GM12873 (cell line): ENCODE measurements at regions not wholly inside any gene's neighbourhood (a gene's known extent, or its start where the extent isn't known, plus 50 kb on each side); places are given as distances from the start of the nearest gene placed in this dataset.

Experiments used
- TF ChIP-seq, protein P1 (sequence below): IDR thresholded peaks from 2 replicates; pipeline ENCODE4 v1.5.1; 2012; ENCODE audit warnings: low read depth, mild to moderate bottlenecking, moderate library complexity, low read length, control low read depth; ENCODE audit not compliant: insufficient read depth; ENCODE audit errors: missing control alignments

GRCh38 chr6:19033683-19034082 is 646.5 kb downstream of the RNF144B start:
- TF ChIP-seq, protein P1, sequence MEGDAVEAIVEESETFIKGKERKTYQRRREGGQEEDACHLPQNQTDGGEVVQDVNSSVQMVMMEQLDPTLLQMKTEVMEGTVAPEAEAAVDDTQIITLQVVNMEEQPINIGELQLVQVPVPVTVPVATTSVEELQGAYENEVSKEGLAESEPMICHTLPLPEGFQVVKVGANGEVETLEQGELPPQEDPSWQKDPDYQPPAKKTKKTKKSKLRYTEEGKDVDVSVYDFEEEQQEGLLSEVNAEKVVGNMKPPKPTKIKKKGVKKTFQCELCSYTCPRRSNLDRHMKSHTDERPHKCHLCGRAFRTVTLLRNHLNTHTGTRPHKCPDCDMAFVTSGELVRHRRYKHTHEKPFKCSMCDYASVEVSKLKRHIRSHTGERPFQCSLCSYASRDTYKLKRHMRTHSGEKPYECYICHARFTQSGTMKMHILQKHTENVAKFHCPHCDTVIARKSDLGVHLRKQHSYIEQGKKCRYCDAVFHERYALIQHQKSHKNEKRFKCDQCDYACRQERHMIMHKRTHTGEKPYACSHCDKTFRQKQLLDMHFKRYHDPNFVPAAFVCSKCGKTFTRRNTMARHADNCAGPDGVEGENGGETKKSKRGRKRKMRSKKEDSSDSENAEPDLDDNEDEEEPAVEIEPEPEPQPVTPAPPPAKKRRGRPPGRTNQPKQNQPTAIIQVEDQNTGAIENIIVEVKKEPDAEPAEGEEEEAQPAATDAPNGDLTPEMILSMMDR, result no peak

- TF ChIP-seq, protein P1, result no peak
Measured at GRCh38 chr6:19034986-19035385, 647.8 kb downstream of the RNF144B start.

DNA sequence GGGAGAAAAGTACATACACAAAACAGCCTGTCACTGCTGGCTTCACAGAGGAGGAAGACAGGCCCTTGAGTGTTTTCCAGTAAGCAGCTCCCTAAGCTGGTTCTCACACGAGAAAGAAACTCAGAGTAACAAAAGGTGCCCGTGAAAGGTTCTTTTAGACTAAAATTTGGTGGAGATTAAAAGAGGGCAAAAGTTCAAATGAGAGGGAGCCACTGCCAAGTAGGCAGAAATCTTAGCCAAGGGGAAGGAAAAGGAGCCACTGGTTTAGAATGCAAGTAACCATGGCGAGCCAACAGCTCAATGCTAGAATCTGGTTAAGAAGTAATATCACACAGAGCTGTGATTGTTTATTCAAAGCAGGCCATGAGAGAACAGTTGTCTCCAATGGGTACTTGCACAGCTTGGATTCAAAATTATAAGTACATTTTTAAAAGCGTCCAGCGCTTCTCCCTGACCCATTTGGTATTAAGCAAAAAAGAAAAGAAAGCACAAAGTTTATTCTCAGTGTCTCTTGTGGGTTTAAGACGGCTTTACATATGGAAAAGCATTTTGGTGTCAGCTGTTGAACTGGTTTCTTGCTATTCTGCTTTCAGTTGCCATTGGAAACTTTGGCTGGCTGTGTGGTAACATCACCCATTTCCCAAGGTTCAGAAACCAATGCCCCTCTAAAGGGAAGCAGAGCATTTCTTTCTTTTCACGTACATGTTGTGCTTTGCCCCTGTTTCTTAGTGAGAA is 648.5 kb downstream of the RNF144B start:
- TF ChIP-seq, protein P1, result no peak

DNA sequence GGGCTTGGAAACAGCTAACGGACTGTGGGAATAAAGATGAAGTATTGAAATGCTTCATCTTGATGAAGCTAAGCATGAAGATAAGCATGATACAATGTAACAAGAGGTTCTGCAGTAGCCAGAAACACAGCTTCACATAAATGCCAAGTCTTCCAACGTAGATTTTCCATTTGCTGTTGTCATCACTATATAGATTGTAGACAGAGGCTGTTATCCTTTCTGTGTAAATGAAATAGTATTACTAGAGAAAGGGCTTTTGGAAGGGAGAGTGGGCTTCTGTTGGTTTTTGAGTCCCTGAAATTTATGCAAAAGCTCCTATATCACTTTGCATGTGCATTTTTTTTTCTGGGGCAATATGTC is 649.0 kb downstream of the RNF144B start:
- TF ChIP-seq, protein P1, result no peak

DNA sequence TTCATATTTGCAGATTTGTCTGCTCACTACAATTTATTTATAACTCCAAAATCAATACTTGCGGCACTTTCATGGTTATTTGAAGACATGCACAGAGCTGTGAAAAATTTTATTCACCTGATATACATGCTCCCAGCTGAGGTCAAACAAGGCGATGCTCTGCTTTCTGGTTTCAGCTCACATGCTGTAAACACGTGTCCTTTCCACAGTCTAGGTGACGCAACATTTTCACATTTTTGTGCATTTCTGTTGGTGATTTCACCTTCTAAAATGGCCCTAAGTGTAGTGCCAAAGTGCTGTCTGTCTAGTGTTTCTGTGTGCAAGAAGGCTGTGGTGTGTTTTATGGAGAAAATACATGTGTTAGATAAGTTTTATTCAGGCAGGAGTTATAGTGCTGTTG is 650.5 kb downstream of the RNF144B start:
- TF ChIP-seq, protein P1, result no peak

DNA sequence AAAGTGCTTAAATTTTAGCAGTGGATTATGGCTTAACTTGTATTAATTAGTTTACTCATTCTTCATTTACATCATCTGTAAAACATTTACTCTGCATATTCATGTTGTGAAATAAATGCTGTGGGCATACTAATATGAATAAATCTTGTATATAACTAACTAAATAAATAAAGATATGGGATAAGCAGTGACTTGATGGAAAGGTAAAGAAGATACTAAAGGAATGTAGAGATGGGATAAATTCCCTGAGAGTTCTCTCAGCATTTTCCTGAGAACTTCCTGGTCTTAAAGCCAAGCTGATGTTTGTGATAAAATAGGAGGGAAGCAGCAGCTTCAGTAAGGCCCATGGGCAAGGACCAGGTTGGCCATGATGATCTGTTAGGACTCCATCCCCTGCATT is 652.1 kb downstream of the RNF144B start:
- TF ChIP-seq, protein P1, result no peak

DNA sequence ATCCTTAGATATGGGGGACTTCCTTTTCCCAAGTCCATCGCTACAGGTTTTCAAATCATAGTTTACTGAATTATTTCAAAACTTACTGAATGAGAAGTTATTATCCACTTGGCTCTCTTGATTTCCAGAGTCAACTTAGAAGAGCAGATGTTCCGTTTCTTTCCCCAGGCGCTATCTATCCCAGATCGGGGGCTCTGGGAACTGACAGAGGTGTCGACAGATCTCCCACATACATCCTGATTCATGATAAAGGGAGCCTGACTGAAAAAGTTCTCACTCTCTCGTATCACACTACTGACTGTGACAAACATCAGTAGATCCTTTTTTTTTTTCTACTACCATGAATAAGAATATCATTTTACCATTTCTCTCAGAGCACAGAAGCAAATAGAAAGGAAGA is 654.8 kb downstream of the RNF144B start:
- TF ChIP-seq, protein P1, result no peak
